Hematopoietic multipotent progenitor cell treated with erythropoietin and hydrocortisone succinate and interleukin-3 and kit ligand, for 17 days (in vitro differentiated cells): ENCODE measurements at regions not wholly inside any gene's neighbourhood (a gene's known extent, or its start where the extent isn't known, plus 50 kb on each side); places are given as distances from the start of the nearest gene placed in this dataset.
"Not testable (repeated sequence)": the region's sequence is repeated elsewhere in the genome, so short reads cannot be mapped to it uniquely, and the experiment has no call there.

ENCODE experiments used
- DNase-seq: peaks from one replicate; pipeline ENCODE4 v3.0.0-alpha.2; 2015; ENCODE audit warnings: low spot score

DNA sequence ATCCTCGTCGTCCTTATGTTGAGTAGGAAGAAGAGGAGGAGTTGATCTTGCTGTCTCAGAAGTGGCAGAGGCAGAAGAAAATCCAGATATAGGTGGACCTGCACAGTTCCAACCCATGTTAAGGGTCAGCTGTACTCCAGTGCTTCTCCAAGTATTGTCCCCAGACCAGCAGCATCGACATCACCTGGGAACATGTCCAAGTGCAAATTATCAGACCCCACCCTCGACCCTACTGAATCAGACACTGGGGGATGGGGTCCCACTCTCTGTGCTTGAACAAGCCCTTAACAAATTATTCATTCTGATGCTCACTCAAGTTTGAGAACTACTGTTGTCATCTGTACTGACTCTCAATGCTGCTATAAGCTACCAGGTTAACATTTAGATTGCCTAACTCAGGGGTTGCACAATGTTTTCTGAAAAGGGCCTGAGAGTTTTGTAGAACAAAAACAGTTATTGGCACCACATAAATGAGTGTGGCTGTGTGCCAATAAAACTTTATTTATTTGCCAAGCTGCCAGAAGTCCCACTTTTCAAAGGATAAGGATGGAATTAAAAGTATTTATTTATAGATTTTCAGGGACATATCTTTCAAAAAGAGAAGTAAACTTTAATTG lies 226.7 kb upstream of the IPO5 start:
- DNase-seq: no peak

DNA sequence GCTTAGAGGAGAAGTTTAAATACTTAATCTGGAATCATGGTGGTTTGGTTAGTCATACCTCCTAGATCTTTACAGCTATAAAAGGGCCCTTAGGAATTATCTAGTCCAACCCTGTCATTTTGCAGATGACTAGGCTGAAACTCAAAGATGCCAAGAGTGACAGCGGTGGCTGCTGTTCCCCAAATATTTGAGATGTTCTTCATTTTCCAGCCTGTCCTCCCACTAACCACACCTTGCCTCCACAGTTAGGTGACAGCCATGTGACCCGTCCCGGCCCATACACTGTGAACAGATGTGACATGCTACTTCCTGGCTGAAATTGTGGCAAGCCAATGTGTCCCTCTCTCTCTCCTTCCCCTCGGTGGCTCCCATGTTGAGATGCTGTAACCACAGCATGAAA lies 225.5 kb upstream of the IPO5 start:
- no peak for DNase-seq

- no peak for DNase-seq
Observed at GRCh38 chr13:97736436-97736835, 217.0 kb upstream of the IPO5 start.

DNA sequence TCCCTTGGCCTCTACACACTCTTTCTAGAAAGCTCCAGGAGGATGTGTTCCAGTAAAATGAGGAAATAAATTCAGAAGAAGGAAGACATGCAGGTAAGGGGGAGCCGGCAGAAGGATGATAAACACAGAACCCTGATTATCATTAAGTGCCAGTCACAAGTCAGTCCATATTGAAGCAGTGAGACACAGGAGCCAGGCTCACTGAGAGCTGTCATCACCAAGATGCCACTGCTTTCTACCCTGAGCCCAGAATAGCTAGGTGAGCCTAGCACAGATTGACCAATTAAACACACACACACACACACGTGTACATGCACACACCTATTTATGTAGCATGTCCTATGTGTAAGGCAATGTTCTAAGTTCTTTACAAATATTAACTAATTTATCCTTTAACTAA lies 211.4 kb upstream of the IPO5 start:
- no peak for DNase-seq

GRCh38 chr13:97743938-97744337 lies 209.5 kb upstream of the IPO5 start:
- DNase-seq: no peak

- DNase-seq: no peak
Observed at GRCh38 chr13:97746649-97747048, 206.8 kb upstream of the IPO5 start.

GRCh38 chr13:97749174-97749573 lies 204.3 kb upstream of the IPO5 start:
- no peak for DNase-seq

- no peak for DNase-seq
Observed at GRCh38 chr13:97751477-97751876, 202.0 kb upstream of the IPO5 start.

GRCh38 chr13:97752961-97753668 lies 200.4 kb upstream of the IPO5 start:
- DNase-seq: no peak

DNA sequence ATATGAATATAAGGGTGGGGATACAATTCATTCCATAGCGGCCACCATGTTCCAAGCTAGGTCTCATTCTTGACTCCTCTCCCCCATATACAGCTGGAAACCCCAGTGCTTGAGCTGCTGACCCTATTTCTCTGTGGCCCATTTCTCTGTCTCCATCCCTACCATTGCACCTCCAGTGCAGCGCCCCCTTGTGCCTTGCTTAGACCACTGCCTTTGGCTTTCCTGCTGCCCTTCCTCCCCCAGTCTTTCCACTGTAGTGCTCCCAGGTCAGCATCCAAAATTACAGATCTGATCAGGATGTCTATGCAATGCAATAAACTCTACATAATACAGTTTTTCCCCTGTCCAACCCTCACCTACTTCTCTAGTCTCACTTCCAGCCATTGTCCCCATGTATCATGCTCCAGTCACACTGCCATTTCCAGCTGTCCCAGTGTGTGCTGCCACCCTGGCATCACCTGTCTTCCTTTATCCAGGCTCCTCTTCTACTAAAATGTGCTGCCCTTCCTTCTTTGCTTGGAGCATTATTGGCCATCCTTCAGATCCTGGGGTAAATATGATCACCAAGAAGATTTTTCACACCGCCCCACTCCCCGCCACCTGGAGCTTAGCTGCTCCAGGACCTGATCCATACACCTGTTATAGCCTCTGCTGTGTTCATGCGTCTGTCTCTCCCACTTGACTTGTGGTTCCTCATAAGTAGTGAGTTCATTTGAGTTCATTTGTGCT lies 199.4 kb upstream of the IPO5 start:
- no peak for DNase-seq

DNA sequence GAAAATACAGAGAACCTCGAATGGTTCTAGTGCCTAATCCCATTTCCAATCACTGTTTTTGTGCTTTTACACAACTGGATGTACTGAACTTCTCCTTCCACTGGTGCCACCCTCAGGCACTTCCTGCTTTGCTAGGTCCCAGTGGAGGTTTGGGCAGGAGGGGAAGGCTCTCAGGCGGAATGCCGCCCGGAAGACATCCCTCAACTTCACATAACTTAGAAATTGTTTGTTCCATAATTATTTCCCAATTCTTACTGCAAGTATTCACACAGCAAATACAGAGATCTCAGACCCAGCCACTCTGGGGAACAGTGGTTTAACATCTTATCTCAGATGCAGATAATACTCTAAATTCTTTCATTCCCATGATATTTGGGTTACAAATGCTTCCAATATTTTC lies 195.7 kb upstream of the IPO5 start:
- DNase-seq: no peak

DNA sequence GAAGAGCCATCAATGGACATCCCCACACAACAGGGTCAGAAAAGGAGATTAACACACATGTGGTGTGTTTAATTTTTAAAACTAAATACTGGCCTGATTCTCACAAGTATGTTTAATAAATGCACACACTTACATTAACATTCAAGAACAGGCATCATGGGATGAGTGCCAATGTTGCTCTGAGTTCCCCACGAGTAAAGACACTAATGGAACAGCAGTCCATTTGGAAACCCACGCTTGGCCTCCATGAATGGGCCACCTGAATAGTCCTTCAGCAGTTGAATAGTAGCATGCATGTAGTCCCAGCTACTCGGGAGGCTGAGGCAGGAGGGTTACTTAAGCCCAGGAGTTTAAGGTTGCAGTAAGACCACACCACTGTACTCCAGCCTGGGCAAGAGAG lies 195.2 kb upstream of the IPO5 start:
- DNase-seq: no peak

- DNase-seq: no peak
Observed at GRCh38 chr13:97761796-97762540, 191.5 kb upstream of the IPO5 start.

DNA sequence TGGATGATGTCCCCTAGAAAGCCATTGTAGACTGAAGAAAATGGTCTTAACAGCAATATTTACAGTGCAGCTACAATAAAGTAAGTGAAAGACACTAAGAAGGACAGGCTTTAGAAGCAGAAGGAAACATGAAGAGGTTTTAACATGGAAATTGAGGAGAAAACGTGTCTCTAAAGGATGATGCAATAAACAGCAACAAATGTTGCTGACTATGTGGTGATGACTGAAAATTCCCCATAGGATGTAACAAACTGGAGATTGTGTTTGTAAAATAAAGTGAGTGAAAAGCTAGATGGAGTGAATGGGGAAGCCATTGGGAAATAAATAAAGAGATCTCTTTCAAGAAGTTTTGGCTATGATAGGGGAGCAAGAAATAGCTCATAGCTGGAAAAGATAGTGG lies 186.7 kb upstream of the IPO5 start:
- DNase-seq: no peak

- no peak for DNase-seq
Observed at GRCh38 chr13:97768134-97768533, 185.3 kb upstream of the IPO5 start.

DNA sequence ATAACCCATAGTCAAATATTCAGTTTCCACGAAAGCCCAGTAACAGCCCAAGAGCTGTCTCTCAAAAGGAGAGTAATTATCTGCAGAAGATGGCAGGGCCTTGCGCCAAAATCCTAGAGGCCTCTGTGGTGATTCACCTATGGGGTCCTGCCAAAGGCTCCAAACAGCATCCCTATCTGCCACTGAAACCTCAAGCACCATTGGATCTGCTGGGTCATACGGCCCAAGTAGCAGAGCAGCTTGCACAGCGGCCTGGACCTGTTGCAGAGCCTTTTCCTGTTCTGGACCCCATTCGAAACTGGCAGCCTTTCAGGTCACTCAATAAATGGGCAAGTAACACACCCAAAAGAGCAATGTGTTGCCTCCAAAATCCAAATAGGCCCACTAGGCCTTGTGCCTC lies 183.2 kb upstream of the IPO5 start:
- not testable (repeated sequence) for DNase-seq

GRCh38 chr13:97772466-97772865 lies 181.0 kb upstream of the IPO5 start:
- not testable (repeated sequence) for DNase-seq

GRCh38 chr13:97774391-97775100 lies 178.9 kb upstream of the IPO5 start:
- not testable (repeated sequence) for DNase-seq

DNA sequence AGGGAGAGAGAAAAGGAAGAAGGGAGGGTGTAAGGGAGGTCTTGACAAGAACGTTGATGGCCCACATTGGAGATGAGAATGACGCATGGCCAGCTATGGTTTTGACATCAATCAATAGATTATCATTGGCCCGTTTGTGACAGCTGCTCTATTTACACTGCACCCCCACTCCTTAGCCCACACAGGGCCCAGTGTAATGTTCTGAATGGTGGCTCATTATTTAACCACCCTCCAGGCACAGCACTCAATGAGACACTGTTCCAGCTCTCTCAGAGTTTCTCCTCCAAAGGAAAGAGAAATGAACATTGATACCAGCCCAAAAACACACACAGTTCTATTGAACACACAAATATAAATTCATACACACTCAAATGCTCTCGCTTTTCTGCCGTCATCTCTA lies 173.0 kb upstream of the IPO5 start:
- DNase-seq: no peak

DNA sequence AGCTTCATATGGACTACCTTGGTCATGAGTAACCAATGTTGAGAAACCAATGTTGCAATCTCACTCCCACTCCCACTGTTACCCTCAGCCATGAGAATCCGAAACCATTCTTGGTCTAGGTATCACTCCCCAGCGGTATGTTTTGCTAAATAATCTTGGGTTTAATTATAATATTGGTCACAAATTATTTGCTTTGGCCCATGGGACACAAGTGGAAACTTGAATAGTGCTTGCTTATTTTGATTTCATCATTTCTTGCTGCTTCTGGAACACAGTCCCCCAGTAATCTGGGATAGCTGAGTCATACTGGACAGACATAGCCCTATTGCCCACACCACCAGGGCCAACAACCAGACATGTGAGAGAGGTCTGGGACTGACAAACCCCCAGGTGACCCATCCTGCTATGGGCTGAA lies 171.6 kb upstream of the IPO5 start:
- DNase-seq: no peak

DNA sequence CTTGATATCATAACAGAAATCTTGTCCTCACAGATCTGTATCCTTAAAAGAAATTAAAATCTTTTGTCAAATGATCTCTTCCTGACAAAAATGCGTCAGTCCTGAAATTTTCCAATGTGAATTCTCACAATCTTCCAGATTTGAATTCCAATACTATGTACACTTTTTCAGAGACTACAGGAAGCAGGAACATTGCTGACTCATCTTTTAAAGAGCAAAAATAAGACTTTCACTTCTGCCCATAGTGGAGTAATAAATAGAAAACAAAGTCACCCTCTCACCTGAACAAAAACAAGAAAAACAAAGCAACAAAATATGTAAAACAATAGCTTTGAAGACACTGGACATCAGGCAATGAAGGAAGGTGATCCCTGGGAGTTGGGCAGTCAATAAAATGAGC lies 167.0 kb upstream of the IPO5 start:
- DNase-seq: no peak

DNA sequence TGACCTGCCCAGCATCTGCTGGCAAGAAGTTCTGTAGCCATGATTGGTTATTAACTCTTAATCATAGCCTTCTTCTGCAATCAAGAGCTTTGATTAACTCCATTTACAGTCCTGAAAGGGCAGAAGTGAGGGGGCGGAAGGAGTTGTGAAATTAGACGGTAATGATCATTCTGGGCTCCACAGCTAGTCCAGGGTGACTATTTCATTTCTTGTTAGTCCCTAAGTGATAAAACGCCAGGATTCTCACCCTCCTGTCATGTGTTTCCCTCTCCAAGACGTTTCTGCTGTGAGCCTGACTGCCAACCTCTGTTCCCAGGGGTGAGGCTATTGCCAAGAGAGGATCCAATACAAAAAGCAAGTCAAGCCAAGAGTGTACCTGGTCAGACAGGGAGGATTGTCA lies 155.9 kb upstream of the IPO5 start:
- DNase-seq: no peak
